H9 (cell line): ENCODE measurements at regions not wholly inside any gene's neighbourhood (a gene's known extent, or its start where the extent isn't known, plus 50 kb on each side); places are given as distances from the start of the nearest gene placed in this dataset.

Source experiments
- DNase-seq: peaks from one replicate; pipeline ENCODE4 v3.0.0-alpha.2; 2017
- H2AFZ ChIP-seq: one replicate; pipeline ENCODE4 v1.6.1; 2013; ENCODE audit warnings: mild to moderate bottlenecking, low read length, control low read depth, moderate library complexity
- H2AK5ac ChIP-seq: 2 replicates; pipeline ENCODE4 v1.6.1; 2013; ENCODE audit warnings: low read length, control low read depth, mixed read lengths; ENCODE audit not compliant: insufficient read length
- H2BK120ac ChIP-seq: one replicate; pipeline ENCODE4 v1.6.1; 2013; ENCODE audit warnings: low read depth, mild to moderate bottlenecking, low read length, control low read depth, inconsistent platforms; ENCODE audit not compliant: poor library complexity, severe bottlenecking
- H2BK12ac ChIP-seq: 2 replicates; pipeline ENCODE4 v1.6.1; 2013; ENCODE audit warnings: low read length, control low read depth, mixed read lengths, low read depth; ENCODE audit not compliant: insufficient read length
- H2BK15ac ChIP-seq: 2 replicates; pipeline ENCODE4 v1.6.1; 2013; ENCODE audit warnings: low read depth, low read length, control low read depth
- H2BK20ac ChIP-seq: one replicate; pipeline ENCODE4 v1.6.1; 2013; ENCODE audit warnings: low read depth, mild to moderate bottlenecking, low read length, control low read depth, inconsistent platforms; ENCODE audit not compliant: poor library complexity, severe bottlenecking
- H2BK5ac ChIP-seq: 2 replicates; pipeline ENCODE4 v1.6.1; 2013; ENCODE audit warnings: low read length, control low read depth, mixed read lengths; ENCODE audit not compliant: insufficient read length
- H3K14ac ChIP-seq: 2 replicates; pipeline ENCODE4 v1.6.1; 2013; ENCODE audit warnings: low read length, control low read depth; ENCODE audit not compliant: insufficient read depth
- H3K18ac ChIP-seq: 2 replicates; pipeline ENCODE4 v1.6.1; 2013; ENCODE audit warnings: low read depth, mild to moderate bottlenecking, mixed read lengths, low read length, control low read depth; ENCODE audit not compliant: insufficient read length
- H3K23ac ChIP-seq: 2 replicates; pipeline ENCODE4 v1.6.1; 2013; ENCODE audit warnings: low read length, control low read depth, mixed read lengths, low read depth; ENCODE audit not compliant: insufficient read length
- H3K23me2 ChIP-seq: 2 replicates; pipeline ENCODE4 v1.6.1; 2013; ENCODE audit warnings: low read depth, mild to moderate bottlenecking, mixed read lengths, low read length, control low read depth; ENCODE audit not compliant: insufficient read length, poor library complexity, severe bottlenecking
- H3K27ac ChIP-seq: 2 replicates; pipeline ENCODE4 v1.5.1; 2013; ENCODE audit warnings: low read length, control low read depth, mixed read lengths, low read depth; ENCODE audit not compliant: insufficient read length
- H3K27me3 ChIP-seq: 2 replicates; pipeline ENCODE4 v1.6.1; 2013; ENCODE audit warnings: low read length, control low read depth, inconsistent platforms; ENCODE audit not compliant: insufficient read depth
- H3K4ac ChIP-seq: 2 replicates; pipeline ENCODE4 v1.6.1; 2013; ENCODE audit warnings: low read depth, mild to moderate bottlenecking, control low read depth, inconsistent platforms, low read length, moderate library complexity
- H3K4me1 ChIP-seq: 2 replicates; pipeline ENCODE4 v1.6.1; 2013; ENCODE audit warnings: low read length, control low read depth, inconsistent platforms; ENCODE audit not compliant: insufficient read depth
- H3K4me2 ChIP-seq: 2 replicates; pipeline ENCODE4 v1.6.1; 2013; ENCODE audit warnings: low read length, control low read depth, mixed read lengths; ENCODE audit not compliant: insufficient read length, insufficient read depth
- H3K56ac ChIP-seq: 2 replicates; pipeline ENCODE4 v1.6.1; 2013; ENCODE audit warnings: low read depth, mild to moderate bottlenecking, mixed read lengths, low read length, control low read depth; ENCODE audit not compliant: insufficient read length
- H3K79me1 ChIP-seq: 2 replicates; pipeline ENCODE4 v1.6.1; 2013; ENCODE audit warnings: low read depth, mild to moderate bottlenecking, moderate library complexity, low read length, control low read depth, inconsistent platforms; ENCODE audit not compliant: insufficient read depth, poor library complexity, severe bottlenecking
- H3K79me2 ChIP-seq: 2 replicates; pipeline ENCODE4 v1.6.1; 2013; ENCODE audit warnings: low read length, control low read depth, inconsistent platforms; ENCODE audit not compliant: insufficient read depth
- H3K9ac ChIP-seq: 2 replicates; pipeline ENCODE4 v1.6.1; 2013; ENCODE audit warnings: low read length, control low read depth, mixed read lengths; ENCODE audit not compliant: insufficient read length; ENCODE audit errors: extremely low read depth
- H3K9me3 ChIP-seq: one replicate; pipeline ENCODE4 v1.6.1; 2013; ENCODE audit warnings: low read depth, low read length, inconsistent platforms; ENCODE audit not compliant: control insufficient read depth
- H3T11ph ChIP-seq: one replicate; pipeline ENCODE4 v1.6.1; 2013; ENCODE audit warnings: mild to moderate bottlenecking, low read length, control low read depth, inconsistent platforms
- H4K20me1 ChIP-seq: one replicate; pipeline ENCODE4 v1.6.1; 2013; ENCODE audit not compliant: control insufficient read depth, insufficient read length, insufficient read depth
- H4K5ac ChIP-seq: 2 replicates; pipeline ENCODE4 v1.6.1; 2013; ENCODE audit warnings: low read depth, mild to moderate bottlenecking, mixed read lengths, low read length, control low read depth; ENCODE audit not compliant: insufficient read length
- H4K8ac ChIP-seq: replicated peaks from 2 replicates; pipeline ENCODE4 v1.6.1; 2013; ENCODE audit warnings: low read length, control low read depth, mixed read lengths, low read depth; ENCODE audit not compliant: insufficient read length
- H4K91ac ChIP-seq: 2 replicates; pipeline ENCODE4 v1.6.1; 2013; ENCODE audit warnings: low read depth, mild to moderate bottlenecking, moderate library complexity, mixed read lengths, low read length, control low read depth; ENCODE audit not compliant: insufficient read length
- H3K27ac Mint-ChIP-seq, 3 experiments: 2 replicates in 2 of 3; 3 replicates in 1 of 3; pipeline ENCODE4 v1.8.0; 2020 to 2021; ENCODE audit warnings: mixed read lengths in 3 of 3, mild to moderate bottlenecking in 1 of 3, moderate library complexity in 1 of 3
- H3K27me3 Mint-ChIP-seq: 2 replicates; pipeline ENCODE4 v1.8.0; 2021; ENCODE audit warnings: low read depth, mild to moderate bottlenecking, moderate library complexity, mixed read lengths
- H3K36me3 Mint-ChIP-seq, 3 experiments: 2 replicates in 2 of 3; 3 replicates in 1 of 3; pipeline ENCODE4 v1.8.0; 2020 to 2021; ENCODE audit warnings: low read depth in 3 of 3, mixed read lengths in 3 of 3; ENCODE audit not compliant: insufficient read depth in 1 of 3
- H3K4me1 Mint-ChIP-seq, 2 experiments: 2 replicates each; pipeline ENCODE4 v1.8.0; 2020; ENCODE audit warnings: mixed read lengths in 2 of 2
- H3K4me3 Mint-ChIP-seq, 2 experiments: 2 replicates in 1 of 2; 3 replicates in 1 of 2; pipeline ENCODE4 v1.8.0; 2020 to 2021; ENCODE audit warnings: mild to moderate bottlenecking in 2 of 2, mixed read lengths in 2 of 2, moderate library complexity in 1 of 2
- H3K9me3 Mint-ChIP-seq, 2 experiments: 2 replicates in 1 of 2; 3 replicates in 1 of 2; pipeline ENCODE4 v1.8.0; 2020; ENCODE audit warnings: mild to moderate bottlenecking in 2 of 2, mixed read lengths in 2 of 2, moderate library complexity in 1 of 2
- WGBS: extraction: QIAGEN DNeasy Blood & Tissue Kit; methylation state at CpG from one replicate; pipeline ENCODE4 v1.1.7; 2013; ENCODE audit warnings: missing lambda C conversion rate, low lambda C conversion rate, mixed read lengths; ENCODE audit not compliant: insufficient read length; ENCODE audit errors: extremely low coverage; 5-methylcytosine and 5-hydroxymethylcytosine counted together
- TF ChIP-seq, protein P1 (sequence below): fragments of 200-600 bp; sonication (generic); conservative IDR thresholded peaks from 3 replicates; pipeline ENCODE4 v1.8.0; 2021; ENCODE audit warnings: antibody characterized with exemption, mild to moderate bottlenecking

DNA sequence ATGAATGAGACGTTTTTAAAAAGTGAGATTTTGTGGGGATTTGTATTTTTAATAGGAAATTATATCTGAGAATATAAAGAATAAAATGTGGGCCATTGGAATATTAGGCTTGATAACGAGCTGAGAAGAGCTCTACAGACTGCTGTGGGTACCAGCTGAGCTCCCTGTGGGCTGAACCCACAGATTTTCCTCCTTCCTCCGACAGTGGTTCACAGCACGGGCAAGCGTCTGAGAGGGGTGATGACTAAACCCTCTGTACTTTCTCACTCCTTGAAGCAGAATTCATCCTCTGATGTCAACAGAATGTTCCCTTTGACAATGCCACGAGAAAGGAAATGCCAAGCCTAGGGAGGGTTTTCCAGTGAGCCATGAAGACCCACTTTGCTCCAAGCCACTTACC is 102.7 kb upstream of the AJAP1 start:
- Mint-ChIP-seq H3K9me3 (no peaks in the 10 kb centered on the region), H3K27ac (no peak overlapping the region), H3K4me3 (no peak overlapping the region), H3K36me3 (no peaks in the 10 kb centered on the region), H3K27me3 (peaks cover 47% of the 10 kb centered on the region), H3K4me1 (no peaks in the 10 kb centered on the region; a peak in 1 of 4 replicates)
- Histone ChIP-seq H3K4me2 (no peak overlapping the region), H3K79me1 (no peaks in the 10 kb centered on the region), H2BK12ac (no peak overlapping the region), H3K18ac (no peak overlapping the region), H2AK5ac (no peak overlapping the region), H3K23me2 (no peaks in the 10 kb centered on the region), H3K4me1 (no peaks in the 10 kb centered on the region), H2BK15ac (no peak overlapping the region), H2BK120ac (no peak overlapping the region), H4K5ac (no peak overlapping the region), H3K27me3 (no peaks in the 10 kb centered on the region), H2BK5ac (no peak overlapping the region), H4K20me1 (no peaks in the 10 kb centered on the region), H3K23ac (no peak overlapping the region), H3T11ph (no peak overlapping the region), H3K4ac (no peak overlapping the region), H3K14ac (no peak overlapping the region), H3K9me3 (no peaks in the 10 kb centered on the region), H2AFZ (no peak overlapping the region), H4K91ac (no peak overlapping the region), H3K79me2 (no peaks in the 10 kb centered on the region), H4K8ac (no peak overlapping the region), H2BK20ac (no peak overlapping the region), H3K27ac (no peak overlapping the region), H3K9ac (no peak overlapping the region), H3K56ac (no peak overlapping the region)
- no peak for DNase-seq
- WGBS: 100% methylated on average over 1 of the region's 6 CpGs
- TF ChIP-seq, protein P1, sequence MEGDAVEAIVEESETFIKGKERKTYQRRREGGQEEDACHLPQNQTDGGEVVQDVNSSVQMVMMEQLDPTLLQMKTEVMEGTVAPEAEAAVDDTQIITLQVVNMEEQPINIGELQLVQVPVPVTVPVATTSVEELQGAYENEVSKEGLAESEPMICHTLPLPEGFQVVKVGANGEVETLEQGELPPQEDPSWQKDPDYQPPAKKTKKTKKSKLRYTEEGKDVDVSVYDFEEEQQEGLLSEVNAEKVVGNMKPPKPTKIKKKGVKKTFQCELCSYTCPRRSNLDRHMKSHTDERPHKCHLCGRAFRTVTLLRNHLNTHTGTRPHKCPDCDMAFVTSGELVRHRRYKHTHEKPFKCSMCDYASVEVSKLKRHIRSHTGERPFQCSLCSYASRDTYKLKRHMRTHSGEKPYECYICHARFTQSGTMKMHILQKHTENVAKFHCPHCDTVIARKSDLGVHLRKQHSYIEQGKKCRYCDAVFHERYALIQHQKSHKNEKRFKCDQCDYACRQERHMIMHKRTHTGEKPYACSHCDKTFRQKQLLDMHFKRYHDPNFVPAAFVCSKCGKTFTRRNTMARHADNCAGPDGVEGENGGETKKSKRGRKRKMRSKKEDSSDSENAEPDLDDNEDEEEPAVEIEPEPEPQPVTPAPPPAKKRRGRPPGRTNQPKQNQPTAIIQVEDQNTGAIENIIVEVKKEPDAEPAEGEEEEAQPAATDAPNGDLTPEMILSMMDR: no peak
